Endothelial cell of umbilical vein (primary cell): ENCODE measurements at regions not wholly inside any gene's neighbourhood (a gene's known extent, or its start where the extent isn't known, plus 50 kb on each side); places are given as distances from the start of the nearest gene placed in this dataset.

ENCODE experiments used
- BruUV-seq: library from RNA; stranded (reverse); fragments of 400-500 nt; replicated peaks from 2 replicates; lab custom pipeline; 2021; lab: Mats Ljungman, UMichigan
- CTCF ChIA-PET: fragments of 300-600, 350-600 bp; sonication (Branson Sonifier 250); formaldehyde crosslinking; loops from one replicate; lab custom pipeline; 2021; ENCODE audit warnings: antibody characterized with exemption, inconsistent platforms; lab: Charles Lee
- POLR2A ChIA-PET: fragments of 300-600, 350-600 bp; sonication (Branson Sonifier 250); formaldehyde crosslinking; loops from one replicate; lab custom pipeline; 2021; ENCODE audit warnings: antibody characterized with exemption, inconsistent platforms; lab: Charles Lee
- DNase-seq: peaks from one replicate; pipeline ENCODE4 v3.0.0-alpha.2; 2011; ENCODE audit warnings: low read depth, low spot score
- FAIRE-seq: peaks from 2 replicates; lab custom pipeline; 2011; peaks lifted over from hg19 to GRCh38; lab: Jason Lieb, UNC
- H2AFZ ChIP-seq: 2 replicates; pipeline ENCODE4 v1.6.0; 2012; ENCODE audit warnings: low read depth, low read length, control low read depth, inconsistent platforms
- H3K27ac ChIP-seq: 2 replicates; pipeline ENCODE4 v1.5.1; 2011; ENCODE audit warnings: low read depth, mild to moderate bottlenecking, control low read depth, low read length, moderate library complexity; ENCODE audit not compliant: insufficient read depth
- H3K27me3 ChIP-seq, 2 experiments: 2 replicates each; pipeline versions ENCODE4 v1.6.0 to v1.6.1; 2011; ENCODE audit warnings: low read length in 2 of 2, mixed read lengths in 1 of 2; ENCODE audit not compliant: control insufficient read depth in 2 of 2, insufficient read depth in 2 of 2
- H3K36me3 ChIP-seq, 2 experiments: 2 replicates in 1 of 2; 3 replicates in 1 of 2; pipeline ENCODE4 v1.5.1; 2011; ENCODE audit warnings: low read length in 2 of 2, mild to moderate bottlenecking in 1 of 2, moderate library complexity in 1 of 2; ENCODE audit not compliant: control insufficient read depth in 2 of 2, insufficient read depth in 2 of 2; ENCODE audit errors: extremely low read depth in 1 of 2
- H3K4me1 ChIP-seq: 3 replicates; pipeline ENCODE4 v1.5.1; 2011; ENCODE audit warnings: mild to moderate bottlenecking, low read length; ENCODE audit not compliant: control insufficient read depth, insufficient read depth; ENCODE audit errors: extremely low read depth
- H3K4me2 ChIP-seq: 2 replicates; pipeline ENCODE4 v1.6.1; 2011; ENCODE audit warnings: low read length, control low read depth, mixed read lengths; ENCODE audit not compliant: insufficient read depth
- H3K4me3 ChIP-seq, 3 experiments: fragments of 200-600 bp in 1 of 3; sonication (generic), shearing (Covaris generic) in 1 of 3; replicated peaks in 1 of 3; 2 replicates each; pipeline ENCODE4 v1.5.1; 2011 to 2016; ENCODE audit warnings: control low read depth in 3 of 3, low read length in 3 of 3, mild to moderate bottlenecking in 2 of 3, inconsistent platforms in 1 of 3, low read depth in 1 of 3, moderate library complexity in 1 of 3; ENCODE audit not compliant: insufficient read depth in 1 of 3
- H3K79me2 ChIP-seq: 2 replicates; pipeline ENCODE4 v1.6.0; 2012; ENCODE audit warnings: low read length, inconsistent platforms; ENCODE audit not compliant: control insufficient read depth, insufficient read depth
- H3K9ac ChIP-seq: replicated peaks from 2 replicates; pipeline ENCODE3; 2011; ENCODE audit warnings: low read length, control low read depth; ENCODE audit not compliant: insufficient read depth; ENCODE audit errors: extremely low read depth
- H3K9me1 ChIP-seq: replicated peaks from 3 replicates; pipeline ENCODE4 v1.6.0; 2011; ENCODE audit warnings: mild to moderate bottlenecking, low read length; ENCODE audit not compliant: control insufficient read depth, insufficient read depth; ENCODE audit errors: extremely low read depth
- H3K9me3 ChIP-seq: replicated peaks from 2 replicates; pipeline ENCODE4 v1.5.1; 2012; ENCODE audit warnings: low read length, inconsistent platforms; ENCODE audit not compliant: control insufficient read depth, insufficient read depth
- H4K20me1 ChIP-seq: replicated peaks from 2 replicates; pipeline ENCODE3; 2011; ENCODE audit warnings: mild to moderate bottlenecking, low read length; ENCODE audit not compliant: control insufficient read depth, insufficient read depth; ENCODE audit errors: extremely low read depth
- EZH2 ChIP-seq: IDR thresholded peaks from 2 replicates; pipeline ENCODE4 v1.6.1; 2012; ENCODE audit warnings: borderline replicate concordance, low read depth, mild to moderate bottlenecking, moderate library complexity, low read length, inconsistent platforms; ENCODE audit not compliant: severe bottlenecking
- FOS ChIP-seq: IDR thresholded peaks from 2 replicates; pipeline ENCODE4 v1.6.1; 2011; ENCODE audit warnings: mild to moderate bottlenecking, low read length, moderate library complexity, borderline replicate concordance; ENCODE audit not compliant: insufficient read depth
- GATA2 ChIP-seq: IDR thresholded peaks from 2 replicates; pipeline ENCODE4 v1.7.0; 2011; ENCODE audit warnings: low read depth, mild to moderate bottlenecking, moderate library complexity, mixed read lengths, low read length; ENCODE audit not compliant: insufficient read length, insufficient read depth
- JUN ChIP-seq: IDR thresholded peaks from 2 replicates; pipeline ENCODE4 v1.6.1; 2011; ENCODE audit warnings: borderline replicate concordance, low read depth; ENCODE audit not compliant: insufficient read length, insufficient read depth
- MYC ChIP-seq: IDR thresholded peaks from one replicate; pipeline ENCODE4 v1.6.1; 2011; ENCODE audit warnings: mild to moderate bottlenecking, low read depth, low read length
- POLR2A ChIP-seq: IDR thresholded peaks from 2 replicates; pipeline ENCODE4 v1.6.1; 2012; ENCODE audit warnings: low read depth, mild to moderate bottlenecking, control low read depth, low read length
- POLR2AphosphoS5 ChIP-seq: IDR thresholded peaks from 2 replicates; pipeline ENCODE4 v1.6.1; 2012; ENCODE audit warnings: low read depth, mild to moderate bottlenecking, control low read depth, low read length, moderate library complexity; ENCODE audit not compliant: insufficient read depth
- dilution Hi-C: fragments of 300-500 bp; cut with MboI; formaldehyde crosslinking; loops from one replicate; pipeline ENCODE4 v1.15.0; 2019; ENCODE audit warnings: low sequenced_read_pairs; ENCODE audit not compliant: extremely low pct_ligation_motif_present
- intact Hi-C: fragments of 100-400 bp; cut with micrococcal nuclease; formaldehyde crosslinking; loops from one replicate; pipeline ENCODE4 v1.10.0; 2022
- TF ChIP-seq, protein P1 (sequence below), 2 donors: IDR thresholded peaks; 1 replicate in 1 of 2; 2 replicates in 1 of 2; pipeline ENCODE4 v1.5.1; 2011; ENCODE audit warnings: low read length in 2 of 2, mild to moderate bottlenecking in 2 of 2, moderate library complexity in 2 of 2, control low read depth in 1 of 2, inconsistent platforms in 1 of 2, low read depth in 1 of 2; ENCODE audit not compliant: insufficient read depth in 1 of 2; ENCODE audit errors: extremely low read depth in 1 of 2
- TF ChIP-seq, protein P2 (sequence below): IDR thresholded peaks from 2 replicates; pipeline ENCODE4 v1.6.1; 2011; ENCODE audit not compliant: insufficient read depth, insufficient read length

GRCh38 chr18:22844628-22845027 is 88.5 kb upstream of the RBBP8 start:
- intact Hi-C loops (loop anchor here (10.0 kb wide), 1 partner anchor 70 kb away; no protein-coding TSS in a partner anchor), dilution Hi-C loops (no loop called here)
- no peak overlapping the region for H3K4me2 ChIP-seq
- no peaks in the 10 kb centered on the region for H3K9me3 ChIP-seq
- no peaks in the 10 kb centered on the region for H3K79me2 ChIP-seq
- TF ChIP-seq, protein P1, sequence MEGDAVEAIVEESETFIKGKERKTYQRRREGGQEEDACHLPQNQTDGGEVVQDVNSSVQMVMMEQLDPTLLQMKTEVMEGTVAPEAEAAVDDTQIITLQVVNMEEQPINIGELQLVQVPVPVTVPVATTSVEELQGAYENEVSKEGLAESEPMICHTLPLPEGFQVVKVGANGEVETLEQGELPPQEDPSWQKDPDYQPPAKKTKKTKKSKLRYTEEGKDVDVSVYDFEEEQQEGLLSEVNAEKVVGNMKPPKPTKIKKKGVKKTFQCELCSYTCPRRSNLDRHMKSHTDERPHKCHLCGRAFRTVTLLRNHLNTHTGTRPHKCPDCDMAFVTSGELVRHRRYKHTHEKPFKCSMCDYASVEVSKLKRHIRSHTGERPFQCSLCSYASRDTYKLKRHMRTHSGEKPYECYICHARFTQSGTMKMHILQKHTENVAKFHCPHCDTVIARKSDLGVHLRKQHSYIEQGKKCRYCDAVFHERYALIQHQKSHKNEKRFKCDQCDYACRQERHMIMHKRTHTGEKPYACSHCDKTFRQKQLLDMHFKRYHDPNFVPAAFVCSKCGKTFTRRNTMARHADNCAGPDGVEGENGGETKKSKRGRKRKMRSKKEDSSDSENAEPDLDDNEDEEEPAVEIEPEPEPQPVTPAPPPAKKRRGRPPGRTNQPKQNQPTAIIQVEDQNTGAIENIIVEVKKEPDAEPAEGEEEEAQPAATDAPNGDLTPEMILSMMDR (IDR thresholded peaks at IDR 0.05; ENCODE audit: extremely low read depth in 1 of 2, insufficient read depth in 1 of 2, low read depth in 1 of 2, low read length in 2 of 2): no peak
- TF ChIP-seq FOS: no peak
- no peak for TF ChIP-seq POLR2AphosphoS5
- no peak for TF ChIP-seq GATA2
- TF ChIP-seq, protein P2, sequence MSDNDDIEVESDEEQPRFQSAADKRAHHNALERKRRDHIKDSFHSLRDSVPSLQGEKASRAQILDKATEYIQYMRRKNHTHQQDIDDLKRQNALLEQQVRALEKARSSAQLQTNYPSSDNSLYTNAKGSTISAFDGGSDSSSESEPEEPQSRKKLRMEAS: no peak
- TF ChIP-seq JUN: no peak
- no peak for TF ChIP-seq MYC
- no peak for TF ChIP-seq POLR2A
- TF ChIP-seq EZH2: no peak
- H3K4me1 ChIP-seq: no peaks in the 10 kb centered on the region
- H3K27me3 ChIP-seq: peaks cover 26 to 35% of the 10 kb centered on the region in 2 experiments
- H2AFZ ChIP-seq: no peak overlapping the region
- DNase-seq (no peak), FAIRE-seq (no peak)
- BruUV-seq: no TSS peak
- H4K20me1 ChIP-seq: no peaks in the 10 kb centered on the region
- H3K36me3 ChIP-seq: no peaks in the 10 kb centered on the region
- no peak overlapping the region for H3K4me3 ChIP-seq
- no peak overlapping the region for H3K27ac ChIP-seq
- ChIA-PET CTCF (no interaction called here), POLR2A (no interaction called here)
- no peaks in the 10 kb centered on the region for H3K9me1 ChIP-seq
- no peak overlapping the region for H3K9ac ChIP-seq
